Endodermal cell (in vitro differentiated cells): ENCODE measurements at regions not wholly inside any gene's neighbourhood (a gene's known extent, or its start where the extent isn't known, plus 50 kb on each side); places are given as distances from the start of the nearest gene placed in this dataset.

Source experiments
- DNase-seq: peaks from one replicate; pipeline ENCODE4 v3.0.0-alpha.2; 2017
- H3K27ac ChIP-seq: 2 replicates; pipeline ENCODE4 v1.5.1; 2013; ENCODE audit warnings: mild to moderate bottlenecking, low read depth, low read length, moderate library complexity
- H3K27me3 ChIP-seq: 2 replicates; pipeline ENCODE4 v1.6.1; 2013; ENCODE audit warnings: mild to moderate bottlenecking, low read length, moderate library complexity; ENCODE audit not compliant: insufficient read depth, control insufficient read depth, poor library complexity, severe bottlenecking
- H3K36me3 ChIP-seq: 2 replicates; pipeline ENCODE4 v1.7.0; 2013; ENCODE audit warnings: mild to moderate bottlenecking, low read length, moderate library complexity; ENCODE audit not compliant: control insufficient read depth, insufficient read depth
- H3K4me1 ChIP-seq: one replicate; pipeline ENCODE4 v1.7.0; 2013; ENCODE audit warnings: low read length; ENCODE audit not compliant: control insufficient read depth, insufficient read depth
- H3K4me3 ChIP-seq: 2 replicates; pipeline ENCODE4 v1.5.1; 2013; ENCODE audit warnings: mild to moderate bottlenecking, low read length, moderate library complexity
- H3K9ac ChIP-seq: 2 replicates; pipeline ENCODE4 v1.6.1; 2013; ENCODE audit warnings: mild to moderate bottlenecking, low read length, moderate library complexity; ENCODE audit not compliant: poor library complexity, severe bottlenecking; ENCODE audit errors: extremely low read depth
- H3K9me3 ChIP-seq: 2 replicates; pipeline ENCODE4 v1.6.1; 2013; ENCODE audit warnings: mild to moderate bottlenecking, low read length, moderate library complexity; ENCODE audit not compliant: control insufficient read depth
- H3K27ac Mint-ChIP-seq: 2 replicates; pipeline ENCODE4 v1.8.0; 2020; ENCODE audit warnings: mixed read lengths
- H3K27me3 Mint-ChIP-seq: 2 replicates; pipeline ENCODE4 v1.8.0; 2021; ENCODE audit warnings: mild to moderate bottlenecking, mixed read lengths; ENCODE audit not compliant: insufficient read depth
- H3K36me3 Mint-ChIP-seq: 2 replicates; pipeline ENCODE4 v1.8.0; 2020; ENCODE audit warnings: low read depth, mixed read lengths
- H3K4me1 Mint-ChIP-seq: 2 replicates; pipeline ENCODE4 v1.8.0; 2020; ENCODE audit warnings: mixed read lengths
- H3K4me3 Mint-ChIP-seq: 2 replicates; pipeline ENCODE4 v1.8.0; 2020; ENCODE audit warnings: mild to moderate bottlenecking, moderate library complexity, mixed read lengths
- H3K9me3 Mint-ChIP-seq: 2 replicates; pipeline ENCODE4 v1.8.0; 2020; ENCODE audit warnings: mild to moderate bottlenecking, mixed read lengths
- CTCF ChIP-seq: fragments of 200-600 bp; sonication (generic); conservative IDR thresholded peaks from 2 replicates; pipeline ENCODE4 v1.5.0; 2021; ENCODE audit warnings: antibody characterized with exemption, mild to moderate bottlenecking
- WGBS, 2 experiments: methylation state at CpG; one replicate each; pipeline versions ENCODE4 v1.1.5 to v1.1.7; 2013; ENCODE audit warnings: missing lambda C conversion rate in 2 of 2, mixed read lengths in 1 of 2; ENCODE audit not compliant: insufficient coverage in 1 of 2, insufficient read length in 1 of 2; 5-methylcytosine and 5-hydroxymethylcytosine counted together

- Mint-ChIP-seq H3K4me1 (no peaks in the 10 kb centered on the region), H3K4me3 (no peak overlapping the region), H3K9me3 (no peaks in the 10 kb centered on the region), H3K36me3 (no peaks in the 10 kb centered on the region), H3K27me3 (peaks cover 13% of the 10 kb centered on the region), H3K27ac (no peak overlapping the region)
- WGBS, 2 experiments = 94 to 100% methylated on average over 1 of the region's 1 CpG
- no peak for DNase-seq
- Histone ChIP-seq H3K4me1 (no peaks in the 10 kb centered on the region), H3K36me3 (no peaks in the 10 kb centered on the region), H3K27me3 (peaks cover 12% of the 10 kb centered on the region), H3K27ac (no peak overlapping the region), H3K9me3 (peaks cover 9% of the 10 kb centered on the region), H3K9ac (no peak overlapping the region), H3K4me3 (no peak overlapping the region)
- TF ChIP-seq CTCF = no peak
These were observed 158.4 kb upstream of the SESN3 start for GRCh38 chr11:95389427-95389826.

GRCh38 chr11:95388086-95388485 lies 157.1 kb upstream of the SESN3 start:
- peaks cover 17% of the 10 kb centered on the region for H3K27me3 Mint-ChIP-seq
- Histone ChIP-seq H3K27ac (no peak overlapping the region), H3K27me3 (peaks cover 12% of the 10 kb centered on the region), H3K36me3 (no peaks in the 10 kb centered on the region), H3K4me3 (no peak overlapping the region), H3K9ac (no peak overlapping the region), H3K9me3 (peaks cover 9% of the 10 kb centered on the region), H3K4me1 (no peaks in the 10 kb centered on the region)
- no peaks in the 10 kb centered on the region for H3K9me3 Mint-ChIP-seq
- DNase-seq = no peak
- no peak overlapping the region for H3K27ac Mint-ChIP-seq
- WGBS, 2 experiments = 94 to 95% methylated on average over 5 to 6 of the region's 6 CpGs
- no peak for TF ChIP-seq CTCF
- no peaks in the 10 kb centered on the region for H3K4me1 Mint-ChIP-seq
- no peak overlapping the region for H3K4me3 Mint-ChIP-seq
- no peaks in the 10 kb centered on the region for H3K36me3 Mint-ChIP-seq

- Histone ChIP-seq H3K9ac (no peak overlapping the region), H3K9me3 (peaks cover 8% of the 10 kb centered on the region), H3K4me3 (no peak overlapping the region), H3K36me3 (no peaks in the 10 kb centered on the region), H3K4me1 (no peaks in the 10 kb centered on the region), H3K27me3 (peaks cover 12% of the 10 kb centered on the region), H3K27ac (no peak overlapping the region)
- no peaks in the 10 kb centered on the region for H3K36me3 Mint-ChIP-seq
- H3K27ac Mint-ChIP-seq = no peak overlapping the region
- peaks cover 17% of the 10 kb centered on the region for H3K27me3 Mint-ChIP-seq
- no peak overlapping the region for H3K4me3 Mint-ChIP-seq
- no peaks in the 10 kb centered on the region for H3K4me1 Mint-ChIP-seq
- no peak for DNase-seq
- H3K9me3 Mint-ChIP-seq = no peaks in the 10 kb centered on the region
- TF ChIP-seq CTCF = no peak
- WGBS, 2 experiments = 93 to 100% methylated on average over 1 of the region's 1 CpG
These were observed 156.3 kb upstream of the SESN3 start for GRCh38 chr11:95387325-95387724.
